Upper lobe of right lung (tissue), 1 donor: ENCODE measurements at regions not wholly inside any gene's neighbourhood (a gene's known extent, or its start where the extent isn't known, plus 50 kb on each side); places are given as distances from the start of the nearest gene placed in this dataset.

Source experiments
- ATAC-seq: fragments of 200-7000 bp; cut with Tn5 transposase; one replicate; pipeline ENCODE4 v1.9.1; 2020; ENCODE audit warnings: mild to moderate bottlenecking, moderate library complexity
- DNase-seq: peaks from one replicate; pipeline ENCODE4 v3.0.0-alpha.2; 2020
- H3K27ac ChIP-seq: fragments of 200-600 bp; one replicate; pipeline ENCODE4 v1.8.0; 2022
- H3K27me3 ChIP-seq: fragments of 200-600 bp; one replicate; pipeline ENCODE4 v1.8.0; 2022; ENCODE audit warnings: mild to moderate bottlenecking
- H3K36me3 ChIP-seq: fragments of 200-600 bp; one replicate; pipeline ENCODE4 v1.8.0; 2022
- H3K4me1 ChIP-seq: fragments of 200-600 bp; one replicate; pipeline ENCODE4 v1.8.0; 2022
- H3K4me3 ChIP-seq: fragments of 200-600 bp; one replicate; pipeline ENCODE4 v1.8.0; 2022; ENCODE audit warnings: mild to moderate bottlenecking
- H3K9me3 ChIP-seq: fragments of 200-600 bp; one replicate; pipeline ENCODE4 v1.8.0; 2022
- intact Hi-C: fragments of 100-400 bp; cut with DNase I; formaldehyde crosslinking; loops from one replicate; pipeline ENCODE4 v1.11.0; 2022
- TF ChIP-seq, protein P1 (sequence below): fragments of 200-600 bp; IDR thresholded peaks from one replicate; pipeline ENCODE4 v1.8.0; 2022; ENCODE audit warnings: antibody characterized with exemption
- donor health status: DM: no; HTN: yes; CAD: no; lungs with severe emphysema.

DNA sequence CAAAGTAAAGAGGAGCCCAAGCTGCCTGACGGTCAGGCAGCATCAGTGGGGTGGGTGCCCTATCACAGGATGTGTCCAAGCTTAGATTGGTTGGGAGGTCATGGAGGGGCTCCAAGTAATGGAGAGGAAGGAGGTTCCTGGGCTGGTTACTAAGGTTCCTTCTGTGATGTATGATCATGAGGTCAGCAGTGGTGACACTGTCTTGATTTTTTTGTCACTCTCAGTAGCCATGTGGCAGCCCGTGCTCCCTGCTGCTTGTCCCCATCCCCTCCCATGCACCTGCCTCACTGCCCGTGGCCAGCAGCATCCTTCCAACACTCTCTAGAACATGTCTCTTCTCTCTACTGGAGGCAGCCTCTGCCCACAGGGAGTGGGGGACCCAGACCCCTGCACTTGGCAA is 261.7 kb downstream of the TLE3 start:
- Histone ChIP-seq H3K4me3 (no peak overlapping the region), H3K9me3 (no peaks in the 10 kb centered on the region), H3K27ac (no peak overlapping the region), H3K27me3 (no peaks in the 10 kb centered on the region), H3K4me1 (no peaks in the 10 kb centered on the region), H3K36me3 (no peaks in the 10 kb centered on the region)
- ATAC-seq (no peak), DNase-seq (no peak)
- intact Hi-C loops = no loop called here
- TF ChIP-seq, protein P1, sequence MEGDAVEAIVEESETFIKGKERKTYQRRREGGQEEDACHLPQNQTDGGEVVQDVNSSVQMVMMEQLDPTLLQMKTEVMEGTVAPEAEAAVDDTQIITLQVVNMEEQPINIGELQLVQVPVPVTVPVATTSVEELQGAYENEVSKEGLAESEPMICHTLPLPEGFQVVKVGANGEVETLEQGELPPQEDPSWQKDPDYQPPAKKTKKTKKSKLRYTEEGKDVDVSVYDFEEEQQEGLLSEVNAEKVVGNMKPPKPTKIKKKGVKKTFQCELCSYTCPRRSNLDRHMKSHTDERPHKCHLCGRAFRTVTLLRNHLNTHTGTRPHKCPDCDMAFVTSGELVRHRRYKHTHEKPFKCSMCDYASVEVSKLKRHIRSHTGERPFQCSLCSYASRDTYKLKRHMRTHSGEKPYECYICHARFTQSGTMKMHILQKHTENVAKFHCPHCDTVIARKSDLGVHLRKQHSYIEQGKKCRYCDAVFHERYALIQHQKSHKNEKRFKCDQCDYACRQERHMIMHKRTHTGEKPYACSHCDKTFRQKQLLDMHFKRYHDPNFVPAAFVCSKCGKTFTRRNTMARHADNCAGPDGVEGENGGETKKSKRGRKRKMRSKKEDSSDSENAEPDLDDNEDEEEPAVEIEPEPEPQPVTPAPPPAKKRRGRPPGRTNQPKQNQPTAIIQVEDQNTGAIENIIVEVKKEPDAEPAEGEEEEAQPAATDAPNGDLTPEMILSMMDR = no peak

DNA sequence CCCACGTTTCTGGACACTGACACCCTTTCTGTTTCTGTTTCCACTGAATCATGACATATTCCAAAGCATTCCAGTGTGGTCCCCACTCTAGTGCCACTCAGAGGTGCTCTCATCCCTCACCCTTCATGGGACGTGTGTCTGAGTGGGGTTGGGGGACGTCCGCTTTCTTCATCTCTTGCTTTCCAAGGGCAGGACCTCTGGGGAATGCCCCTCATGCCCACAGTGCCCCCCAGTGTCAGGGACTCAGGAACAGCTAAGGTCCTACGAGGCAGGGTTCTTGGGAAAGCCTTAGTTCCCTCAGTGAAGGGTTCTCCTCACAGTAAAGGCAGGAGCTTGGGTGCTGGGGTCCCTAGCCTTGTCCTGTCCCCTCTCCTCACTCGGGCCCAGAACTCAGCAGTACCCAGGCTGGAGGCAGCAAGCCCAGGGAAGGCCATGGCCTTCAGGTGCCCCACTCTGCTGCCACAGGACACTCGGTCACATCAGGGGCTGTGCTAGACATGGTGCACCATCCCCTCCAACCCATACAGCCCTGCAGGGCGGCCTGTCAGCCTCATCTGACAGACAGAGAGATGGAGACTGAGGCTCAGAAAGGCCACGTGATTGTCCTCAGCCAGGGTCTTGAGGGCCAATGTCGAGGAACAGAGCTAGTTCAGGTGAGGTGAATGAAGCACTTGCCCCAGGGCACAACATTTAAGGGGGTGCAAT is 261.0 kb downstream of the TLE3 start:
- ATAC-seq (no peak), DNase-seq (no peak)
- Histone ChIP-seq H3K4me1 (no peaks in the 10 kb centered on the region), H3K27me3 (no peaks in the 10 kb centered on the region), H3K9me3 (no peaks in the 10 kb centered on the region), H3K4me3 (no peak overlapping the region), H3K36me3 (no peaks in the 10 kb centered on the region), H3K27ac (no peak overlapping the region)
- TF ChIP-seq, protein P1 = no peak
- intact Hi-C loops = no loop called here

DNA sequence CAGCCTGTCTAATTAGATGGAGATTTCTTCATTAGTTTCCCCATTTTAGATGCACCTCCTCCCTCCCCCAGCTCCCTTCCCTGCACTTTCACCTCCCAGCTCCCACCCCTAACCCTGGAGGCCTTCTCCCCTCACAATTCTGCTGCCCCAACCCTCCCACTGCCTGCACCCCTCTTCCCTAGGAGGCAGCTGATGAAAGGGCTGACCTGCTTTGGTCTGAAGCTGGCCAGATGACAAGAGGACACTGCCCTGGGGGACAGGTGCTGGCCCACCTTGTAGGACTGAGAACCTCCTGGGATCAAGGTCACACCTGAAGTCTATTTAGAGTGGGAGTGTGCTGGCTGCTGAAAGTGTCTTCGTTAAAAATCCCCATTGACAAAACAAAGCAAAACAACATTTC is 259.4 kb downstream of the TLE3 start:
- ATAC-seq = no peak
- TF ChIP-seq, protein P1 = no peak
- intact Hi-C loops = no loop called here
- Histone ChIP-seq H3K36me3 (no peaks in the 10 kb centered on the region), H3K9me3 (no peaks in the 10 kb centered on the region), H3K27me3 (no peaks in the 10 kb centered on the region), H3K4me3 (no peak overlapping the region), H3K27ac (no peak overlapping the region), H3K4me1 (no peaks in the 10 kb centered on the region)
- DNase-seq = no peak

DNA sequence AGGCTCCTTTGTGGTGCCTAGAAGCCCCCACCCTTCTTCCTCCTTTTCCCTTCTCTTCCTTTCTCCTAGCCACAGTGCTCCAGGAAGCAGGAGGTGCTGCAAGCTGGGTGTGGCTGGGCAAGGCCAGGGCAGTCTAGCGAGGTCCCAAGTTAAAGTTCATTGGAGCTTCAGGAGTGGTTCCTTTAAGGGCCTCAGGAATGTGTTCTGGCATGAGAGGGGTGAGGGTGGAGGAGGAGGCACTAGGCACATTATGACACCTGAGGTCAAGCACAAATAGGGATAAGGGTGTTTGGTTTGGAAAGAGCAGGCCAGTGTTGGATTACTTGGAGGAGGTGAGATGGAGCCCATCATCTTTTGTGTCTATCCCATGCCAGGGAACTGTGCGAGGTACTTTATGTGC is 258.7 kb downstream of the TLE3 start:
- DNase-seq = no peak
- no peak overlapping the region for H3K4me3 ChIP-seq
- no peaks in the 10 kb centered on the region for H3K36me3 ChIP-seq
- TF ChIP-seq, protein P1 = no peak
- H3K4me1 ChIP-seq = no peaks in the 10 kb centered on the region
- no peaks in the 10 kb centered on the region for H3K9me3 ChIP-seq
- intact Hi-C loops = no loop called here
- H3K27me3 ChIP-seq = no peaks in the 10 kb centered on the region
- peak; percentile 52 for ATAC-seq
- H3K27ac ChIP-seq = no peak overlapping the region

GRCh38 chr15:69841113-69841828 is 256.4 kb downstream of the TLE3 start:
- intact Hi-C loops = no loop called here
- DNase-seq (no peak), ATAC-seq (no peak)
- no peaks in the 10 kb centered on the region for H3K36me3 ChIP-seq
- no peaks in the 10 kb centered on the region for H3K27me3 ChIP-seq
- H3K4me3 ChIP-seq = no peak overlapping the region
- H3K27ac ChIP-seq = no peak overlapping the region
- H3K4me1 ChIP-seq = no peaks in the 10 kb centered on the region
- H3K9me3 ChIP-seq = no peaks in the 10 kb centered on the region
- TF ChIP-seq, protein P1 = no peak
